HS-5 (cell line): ENCODE measurements at regions not wholly inside any gene's neighbourhood (a gene's known extent, or its start where the extent isn't known, plus 50 kb on each side); places are given as distances from the start of the nearest gene placed in this dataset.
"Not testable (repeated sequence)": the region's sequence is repeated elsewhere in the genome, so short reads cannot be mapped to it uniquely, and the experiment has no call there.

Source experiments
- DNase-seq: peaks from one replicate; pipeline ENCODE4 v3.0.0-alpha.2; 2012; ENCODE audit warnings: low read depth

DNA sequence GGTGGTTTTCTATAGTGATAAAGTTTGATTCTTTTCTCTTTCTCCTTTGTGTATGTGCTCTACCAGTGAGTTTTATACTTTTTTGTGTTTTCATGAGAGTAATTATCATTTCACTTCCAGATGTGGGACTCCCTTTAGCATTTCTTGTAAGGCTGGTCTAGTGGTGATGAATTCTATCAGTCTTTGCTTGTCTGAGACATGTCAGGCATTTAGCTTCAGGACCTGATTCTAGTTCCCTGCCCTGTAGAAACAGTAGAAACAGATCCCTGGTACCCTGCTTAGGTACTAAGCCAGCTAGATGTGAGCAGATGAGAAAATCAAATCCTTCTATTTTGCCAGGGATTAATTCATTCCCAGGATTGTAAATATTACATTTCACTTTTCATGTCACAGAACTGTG is 203.7 kb downstream of the ALG10 start:
- DNase-seq: not testable (repeated sequence)

GRCh38 chr12:34228046-34228445 is 205.8 kb downstream of the ALG10 start:
- DNase-seq: not testable (repeated sequence)

GRCh38 chr12:34229033-34229432 is 206.7 kb downstream of the ALG10 start:
- not testable (repeated sequence) for DNase-seq

GRCh38 chr12:34233618-34234017 is 211.3 kb downstream of the ALG10 start:
- DNase-seq: no peak

DNA sequence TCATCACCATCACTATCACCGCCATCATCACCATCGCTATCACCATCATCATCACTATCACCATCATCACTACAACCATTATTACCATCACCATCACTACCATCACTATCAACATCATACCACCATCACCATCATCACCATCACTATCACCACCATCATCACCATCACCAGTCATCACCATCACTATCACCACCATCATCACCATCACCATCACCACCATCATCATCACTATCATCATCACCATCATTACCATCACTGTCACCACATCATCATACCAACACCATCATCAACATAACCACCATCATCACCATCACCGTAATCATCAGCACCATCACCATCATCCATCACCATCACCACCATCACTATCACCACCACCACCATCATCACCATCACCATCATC is 213.8 kb downstream of the ALG10 start:
- DNase-seq: no peak

GRCh38 chr12:34244608-34245007 is 222.3 kb downstream of the ALG10 start:
- DNase-seq: no peak

- DNase-seq: no peak
Observed at GRCh38 chr12:34249271-34249670, 227.0 kb downstream of the ALG10 start.

GRCh38 chr12:34251879-34252278 is 229.6 kb downstream of the ALG10 start:
- DNase-seq: not testable (repeated sequence)

DNA sequence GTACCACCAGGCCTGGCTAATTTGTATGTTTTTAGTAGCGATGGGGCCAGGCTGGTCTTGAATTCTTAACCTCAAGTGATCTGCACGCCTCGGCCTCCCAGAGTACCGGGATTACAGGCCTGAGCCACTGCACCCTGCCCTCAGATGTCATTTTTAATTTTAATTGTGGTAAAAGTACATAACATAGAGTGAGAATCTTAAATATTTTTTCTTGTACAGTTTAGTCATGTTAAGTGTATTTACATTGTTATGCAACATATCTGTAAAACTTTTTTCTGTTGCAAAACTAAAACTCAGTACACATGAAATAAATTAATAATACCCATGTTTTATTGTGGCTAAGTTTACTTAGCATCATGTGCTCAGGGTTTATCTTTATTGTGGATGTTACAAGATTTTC is 231.4 kb downstream of the ALG10 start:
- no peak for DNase-seq

DNA sequence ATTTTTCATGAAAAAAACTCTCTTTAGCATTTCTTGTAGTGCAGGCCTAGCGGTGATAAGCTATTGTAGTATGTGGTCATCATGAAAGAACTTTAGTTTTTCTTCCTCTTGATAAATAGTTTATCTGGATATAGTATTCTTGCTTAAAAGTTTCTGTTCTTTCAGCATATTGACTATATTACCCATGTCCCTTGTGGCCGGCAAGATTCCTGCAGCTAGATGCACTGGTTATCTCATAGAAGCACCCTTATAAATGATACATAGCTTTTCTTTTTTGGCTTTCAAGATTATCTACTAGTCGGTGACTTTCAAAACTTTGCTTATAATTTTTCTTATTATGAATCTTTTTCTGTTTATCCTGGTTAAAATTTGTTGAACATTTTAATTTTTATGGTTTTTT is 234.8 kb downstream of the ALG10 start:
- DNase-seq: no peak

- DNase-seq: not testable (repeated sequence)
Observed at GRCh38 chr12:34262140-34262539, 239.8 kb downstream of the ALG10 start.

GRCh38 chr12:34264110-34264509 is 241.8 kb downstream of the ALG10 start:
- DNase-seq: no peak

GRCh38 chr12:34273703-34274102 is 251.4 kb downstream of the ALG10 start:
- not testable (repeated sequence) for DNase-seq

GRCh38 chr12:34275129-34275528 is 252.8 kb downstream of the ALG10 start:
- no peak for DNase-seq

DNA sequence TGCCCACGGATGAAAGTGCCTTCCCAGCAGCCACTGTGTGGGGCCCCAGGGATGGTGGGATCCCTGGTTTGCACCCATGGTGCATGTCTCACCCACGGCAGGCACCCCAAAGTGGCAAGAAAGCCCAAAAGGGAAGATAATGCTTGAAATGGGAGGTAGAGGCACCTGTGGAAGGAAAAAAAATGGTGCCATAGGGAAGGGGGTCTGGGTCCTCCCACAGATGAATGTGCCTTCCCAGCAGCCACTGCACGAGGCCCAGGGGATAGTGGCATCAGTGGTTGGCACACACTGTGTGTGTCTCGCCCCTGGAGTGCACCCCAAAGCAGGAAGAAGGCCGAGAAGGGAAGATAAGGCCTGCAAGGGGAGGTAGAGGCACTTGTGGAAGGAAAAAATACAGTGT is 264.2 kb downstream of the ALG10 start:
- no peak for DNase-seq

DNA sequence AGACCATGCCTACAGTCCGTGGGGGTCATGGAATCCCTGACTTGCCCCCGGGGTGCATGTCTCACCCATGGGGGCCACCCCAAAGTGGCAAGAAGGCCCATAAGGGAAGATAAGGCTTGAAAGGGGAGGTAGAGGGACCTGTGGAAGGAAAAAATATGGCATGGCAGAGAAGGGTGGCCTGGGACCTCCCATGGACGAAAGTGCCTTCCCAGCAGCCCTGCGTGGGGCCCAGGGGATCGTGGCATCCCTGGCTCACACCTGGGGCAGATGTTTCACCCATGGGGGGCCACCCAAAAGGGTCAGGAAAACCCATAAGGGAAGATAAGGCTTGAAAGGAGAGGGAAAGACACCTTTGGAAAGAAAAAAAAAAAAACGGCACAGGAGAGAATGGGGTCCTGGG is 264.6 kb downstream of the ALG10 start:
- no peak for DNase-seq

DNA sequence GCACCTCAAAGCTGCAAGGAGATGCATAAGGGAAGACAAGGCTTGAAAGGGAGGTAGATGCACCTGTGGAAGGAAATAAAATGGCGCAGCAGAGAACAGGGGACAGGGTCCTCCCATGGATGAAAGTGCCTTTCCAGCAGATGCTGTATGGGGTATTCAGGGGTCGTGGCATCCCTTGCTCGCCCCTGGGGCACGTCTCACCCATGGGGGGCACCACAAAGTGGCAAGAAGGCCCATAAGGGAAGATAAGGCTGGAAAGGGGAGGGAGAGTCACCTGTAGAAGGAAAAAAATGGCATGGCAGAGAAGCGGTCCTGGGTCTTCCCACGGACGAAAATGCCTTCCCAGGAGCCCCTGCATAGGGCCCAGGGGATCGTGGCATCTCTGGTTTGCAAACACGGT is 265.1 kb downstream of the ALG10 start:
- no peak for DNase-seq

GRCh38 chr12:34287986-34288962 is 266.0 kb downstream of the ALG10 start:
- no peak for DNase-seq

- DNase-seq: no peak
Observed at GRCh38 chr12:34288963-34289345, 266.7 kb downstream of the ALG10 start.

GRCh38 chr12:34289431-34290380 is 267.4 kb downstream of the ALG10 start:
- no peak for DNase-seq

- DNase-seq: no peak
Observed at GRCh38 chr12:34290381-34290995, 268.2 kb downstream of the ALG10 start.

- no peak for DNase-seq
Observed at GRCh38 chr12:34291001-34291400, 268.7 kb downstream of the ALG10 start.
